Cardiac septum (tissue), 1 donor: ENCODE measurements at regions not wholly inside any gene's neighbourhood (a gene's known extent, or its start where the extent isn't known, plus 50 kb on each side); places are given as distances from the start of the nearest gene placed in this dataset.
"Not testable (repeated sequence)": the region's sequence is repeated elsewhere in the genome, so short reads cannot be mapped to it uniquely, and the experiment has no call there.

Experiments used
- DNase-seq: peaks from one replicate; pipeline ENCODE4 v3.0.0-alpha.2; 2020; ENCODE audit warnings: low spot score
- intact Hi-C: fragments of 100-400 bp; cut with DNase I; formaldehyde crosslinking; loops from one replicate; pipeline ENCODE4 v1.14.0; 2022
- donor health status: DM: no; HTN: no; CAD: no.

DNA sequence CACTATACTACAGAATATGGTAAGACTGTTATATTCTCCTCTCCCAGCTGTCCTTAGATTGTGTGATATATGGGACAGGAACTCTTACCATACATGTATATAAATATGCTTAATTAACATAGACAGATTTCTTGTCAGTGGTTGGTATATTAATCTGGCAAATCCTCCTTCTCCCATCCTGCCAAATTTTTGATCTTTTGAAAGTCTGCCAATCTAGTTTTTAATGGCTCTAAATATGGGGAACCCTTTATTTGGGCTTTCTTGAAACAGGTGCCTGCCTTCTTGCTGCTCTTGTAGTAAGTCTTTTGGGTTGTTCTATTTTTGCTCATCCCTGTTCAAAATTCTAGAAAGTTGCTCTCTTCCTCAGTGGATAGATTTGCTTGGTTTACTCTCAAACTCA, 63.5 kb downstream of the SPATA31D1 start:
- DNase-seq: no peak
- intact Hi-C loops: no loop called here

DNA sequence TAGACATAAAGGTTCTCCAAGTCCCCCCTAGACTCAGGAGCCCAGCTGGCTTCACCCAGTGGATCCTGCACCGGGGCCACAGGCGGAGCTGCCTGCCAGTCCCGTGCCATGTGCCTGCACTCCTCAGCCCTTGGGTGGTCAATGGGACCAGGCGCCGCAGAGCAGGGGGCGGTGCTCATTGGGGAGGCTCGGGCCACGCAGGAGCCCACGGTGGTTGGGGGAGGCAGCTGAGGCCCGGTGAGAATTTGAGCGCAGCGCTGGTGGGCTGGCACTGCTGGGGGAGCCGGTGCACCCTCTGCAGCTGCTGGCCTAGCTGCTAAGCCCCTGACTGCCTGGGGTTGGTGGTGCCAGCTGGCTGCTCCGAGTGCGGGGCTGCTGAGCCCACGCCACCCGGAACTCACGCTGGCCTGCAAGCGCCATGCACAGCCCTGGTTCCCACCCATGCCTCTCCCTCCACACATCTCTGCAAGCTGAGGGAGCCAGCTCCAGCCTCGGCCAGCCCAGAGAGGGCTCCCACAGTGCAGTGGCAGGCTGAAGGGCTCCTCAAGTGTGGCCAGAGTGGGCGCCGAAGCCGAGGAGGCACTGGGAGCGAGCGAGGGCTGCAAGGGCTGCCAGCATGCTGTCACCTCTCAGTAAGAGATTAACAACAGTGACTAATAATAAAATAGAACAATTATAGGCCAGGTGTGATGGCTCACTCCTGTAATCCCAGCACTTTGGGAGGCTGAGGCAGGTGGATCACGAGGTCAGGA, 65.9 kb downstream of the SPATA31D1 start:
- intact Hi-C loops: no loop called here
- DNase-seq: no peak

DNA sequence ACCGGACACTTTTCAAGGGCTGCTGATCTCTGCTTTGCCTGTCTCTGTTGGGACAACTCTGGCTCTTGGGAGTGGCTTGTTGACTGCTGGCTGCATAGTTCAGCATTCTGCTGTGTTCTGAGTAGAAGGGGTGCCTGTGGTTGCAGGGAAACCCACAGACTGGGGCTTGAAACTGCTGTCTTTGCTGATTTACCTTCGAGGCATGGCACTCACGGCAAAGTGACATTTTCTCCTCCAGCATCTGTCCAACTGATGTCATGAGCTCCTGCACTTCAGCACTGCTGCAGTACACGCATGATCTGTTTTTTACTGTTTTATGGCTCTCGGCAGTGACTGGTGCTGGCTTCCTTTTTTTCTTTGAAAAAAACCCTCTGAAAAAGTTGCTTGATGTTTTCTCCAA, 69.2 kb downstream of the SPATA31D1 start:
- no peak for DNase-seq
- intact Hi-C loops: no loop called here

DNA sequence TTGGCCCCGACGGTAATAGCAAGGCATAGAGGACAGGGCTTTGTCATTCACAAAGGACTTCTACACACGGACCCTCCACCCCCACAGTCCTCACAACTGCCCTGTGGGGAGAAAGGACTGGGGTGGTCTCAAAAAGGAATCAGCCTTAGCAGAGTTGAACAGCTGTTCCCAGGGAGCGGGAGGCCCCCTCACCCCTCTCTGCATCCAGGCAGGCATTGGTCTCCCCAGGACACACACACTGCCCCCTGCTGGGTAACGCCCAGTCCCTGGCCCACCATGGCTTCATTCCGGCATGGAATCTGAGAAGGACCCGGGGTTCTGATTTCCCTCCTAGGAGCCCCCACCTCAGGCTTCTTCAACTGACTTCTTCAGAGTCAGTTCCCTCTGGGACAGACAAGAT, 73.2 kb downstream of the SPATA31D1 start:
- DNase-seq, intact Hi-C loops: not testable (repeated sequence)

DNA sequence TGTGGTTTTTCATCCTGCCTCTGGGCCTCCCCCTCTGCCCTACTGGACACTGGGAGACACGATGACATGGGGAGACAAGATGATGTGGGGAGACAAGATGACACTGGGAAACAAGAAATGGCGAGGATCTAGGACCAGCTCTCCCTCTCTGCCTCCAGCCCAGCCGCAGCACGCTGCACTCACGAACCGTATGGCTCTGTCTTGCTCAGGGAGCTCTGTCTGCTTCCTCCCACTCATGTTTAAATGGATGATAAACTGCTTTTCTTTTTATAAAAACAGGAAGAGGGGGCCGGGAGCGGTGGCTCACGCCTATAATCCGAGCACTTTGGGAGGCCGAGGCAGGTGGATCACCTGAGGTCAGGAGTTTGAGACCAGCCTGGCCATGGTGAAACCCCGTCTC, 73.7 kb downstream of the SPATA31D1 start:
- no peak for DNase-seq
- intact Hi-C loops: no loop called here

DNA sequence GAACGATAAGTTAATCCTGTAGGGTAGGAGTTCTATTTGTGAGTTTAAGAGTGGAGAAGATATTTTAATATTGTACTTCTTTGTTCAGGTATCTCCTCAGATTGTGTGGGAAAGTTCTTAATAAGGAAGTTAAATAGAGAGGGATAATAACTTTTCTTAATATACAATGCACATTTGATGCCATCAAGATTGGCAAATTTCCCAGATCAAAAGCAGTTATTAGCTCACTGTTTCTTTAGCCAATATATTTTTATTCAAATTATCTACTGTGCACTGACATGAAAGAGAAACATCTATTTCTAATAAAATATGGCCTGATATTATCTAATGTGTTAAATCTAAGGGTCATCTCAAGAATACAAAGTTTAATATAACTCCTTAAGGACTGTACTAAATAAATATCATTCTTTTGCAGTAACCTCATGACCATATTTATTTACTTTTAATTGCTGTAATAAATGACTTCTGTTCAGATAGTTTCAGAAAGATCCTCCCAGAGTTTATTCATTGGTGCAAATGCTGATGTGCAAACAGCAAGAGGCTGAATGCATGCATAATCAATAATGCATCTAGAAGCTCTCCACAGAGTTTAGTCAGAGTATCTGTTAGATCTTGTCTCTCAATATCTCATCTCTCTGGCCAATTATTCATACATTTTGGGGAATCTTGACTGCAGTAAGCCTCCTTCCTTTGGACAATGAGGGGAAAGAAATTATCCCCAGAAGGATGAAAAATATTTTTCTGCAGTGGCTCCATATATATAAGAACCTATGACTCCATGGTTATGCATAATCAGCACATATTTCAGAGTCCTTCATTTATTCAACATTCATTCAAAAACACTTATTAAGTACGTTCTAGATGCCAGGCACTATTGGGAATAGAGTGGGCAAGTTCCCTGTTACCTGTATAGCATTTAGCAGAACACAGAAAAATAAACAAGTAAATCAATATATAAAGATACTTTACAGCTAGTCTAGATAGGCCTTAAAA, 85.3 kb downstream of the SPATA31D1 start:
- intact Hi-C loops: no loop called here
- DNase-seq: no peak

DNA sequence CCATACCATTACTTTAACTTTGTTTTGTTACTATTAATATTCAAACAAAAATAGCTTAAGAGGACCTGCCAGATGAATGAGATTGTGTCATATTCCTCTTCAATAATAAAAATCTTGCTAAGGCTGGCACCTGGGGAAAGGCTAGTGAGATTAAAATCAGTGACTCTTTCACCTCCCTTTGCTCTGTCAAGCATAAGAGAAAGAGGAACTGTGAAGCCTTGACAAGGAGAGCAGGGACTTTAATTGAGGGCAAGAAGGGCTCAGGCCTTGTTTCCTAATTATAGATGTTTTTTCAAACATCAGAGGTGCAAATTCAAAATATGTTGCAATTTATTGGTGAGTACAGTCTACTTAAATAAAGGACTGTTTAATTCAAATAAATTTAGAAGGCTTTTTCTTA, 91.7 kb downstream of the SPATA31D1 start:
- intact Hi-C loops: no loop called here
- DNase-seq: no peak

DNA sequence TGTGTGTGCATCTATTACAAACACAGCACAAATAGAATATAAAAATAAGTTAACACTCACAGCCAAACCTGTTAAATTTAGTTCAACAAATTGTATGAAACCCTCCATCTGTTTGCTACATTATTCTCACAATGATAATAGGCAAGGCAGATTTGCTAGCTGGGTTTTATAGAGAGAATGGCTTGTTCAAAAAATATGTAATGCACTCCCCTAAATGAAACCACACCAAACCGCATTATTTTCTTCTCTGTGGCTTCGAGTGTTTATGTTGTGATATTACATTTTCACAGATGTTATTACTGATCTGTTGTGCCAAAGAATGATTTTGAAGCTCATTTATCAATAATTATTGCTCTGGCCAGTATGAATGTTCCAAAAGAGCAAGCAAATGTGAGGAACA, 92.9 kb downstream of the SPATA31D1 start:
- DNase-seq: no peak
- intact Hi-C loops: no loop called here

DNA sequence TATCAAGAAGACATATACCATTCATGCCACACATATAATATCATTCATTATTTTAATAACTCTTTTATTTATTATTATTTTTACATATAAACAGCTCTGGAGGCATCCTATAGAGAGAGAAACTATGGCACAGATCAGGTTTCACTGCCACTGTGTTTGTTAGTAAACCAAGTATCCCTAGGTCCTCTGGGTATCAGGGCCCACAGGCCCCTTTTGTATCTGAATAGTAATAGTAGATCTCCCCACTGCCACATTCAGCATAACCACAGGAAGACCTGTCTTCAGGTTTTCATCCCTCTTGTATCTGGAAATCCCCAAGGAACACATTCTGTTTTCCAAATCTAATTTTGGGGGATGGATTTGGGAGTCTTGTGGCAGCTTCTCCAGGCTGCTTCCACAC, 94.0 kb downstream of the SPATA31D1 start:
- intact Hi-C loops: no loop called here
- DNase-seq: no peak

DNA sequence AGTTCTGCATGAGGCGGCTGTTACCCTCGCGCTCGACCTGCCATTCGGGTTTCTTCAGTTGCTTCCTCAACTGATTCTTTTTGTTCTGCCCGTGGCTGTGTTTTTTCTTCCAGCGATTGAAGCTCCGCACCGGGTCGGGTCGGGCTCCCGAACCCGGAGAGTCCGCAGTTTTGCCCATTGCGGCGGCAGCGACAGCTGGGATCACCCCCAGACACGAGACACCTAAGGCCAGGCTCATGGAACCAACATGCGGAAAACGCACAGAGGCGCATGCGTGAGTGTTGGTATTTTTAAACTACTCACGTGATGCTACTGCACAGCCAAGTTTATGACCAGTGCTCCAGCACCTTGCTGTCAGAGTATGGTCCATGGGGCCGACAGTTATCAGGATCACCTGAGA, 100.0 kb downstream of the SPATA31D1 start:
- intact Hi-C loops: no loop called here
- no peak for DNase-seq

DNA sequence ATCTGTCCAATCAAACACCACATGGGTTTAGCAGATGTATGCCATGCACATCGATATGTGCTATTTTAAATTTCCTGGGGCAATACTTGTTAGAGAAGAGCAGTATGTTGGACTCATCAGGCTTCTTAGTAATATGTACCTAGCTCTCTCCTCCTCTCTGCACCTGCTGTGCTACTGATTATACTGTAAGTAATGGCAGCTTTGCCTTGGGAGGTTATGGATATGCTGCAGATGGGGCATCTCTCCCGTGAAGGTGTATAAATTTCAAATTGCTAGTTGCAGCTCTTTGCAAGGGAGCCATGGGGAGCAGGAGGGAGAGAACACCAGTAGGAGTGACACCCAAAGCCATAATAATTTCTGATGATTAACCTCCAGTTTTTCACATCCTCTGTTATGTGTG, 101.5 kb downstream of the SPATA31D1 start:
- intact Hi-C loops: no loop called here
- DNase-seq: no peak

DNA sequence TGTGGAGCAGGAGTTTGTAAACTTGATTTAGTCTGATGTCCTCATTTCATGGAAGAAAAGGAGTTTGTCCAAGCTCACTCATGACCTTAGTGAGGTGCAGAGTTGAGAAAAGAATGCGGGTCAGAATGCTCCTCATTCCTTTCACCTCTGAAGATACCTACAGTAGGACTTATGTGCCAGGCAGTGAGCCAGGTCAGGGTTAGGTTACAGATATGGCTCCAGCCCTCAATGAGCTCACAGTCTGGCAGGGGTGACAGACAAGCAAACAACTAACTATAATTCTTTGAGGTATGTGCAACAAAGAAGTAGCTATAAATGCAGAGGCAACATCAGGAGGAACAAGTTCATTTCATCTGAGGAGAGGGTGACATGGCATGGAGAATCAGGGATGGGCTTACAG, 102.5 kb downstream of the SPATA31D1 start:
- intact Hi-C loops: no loop called here
- DNase-seq: no peak

DNA sequence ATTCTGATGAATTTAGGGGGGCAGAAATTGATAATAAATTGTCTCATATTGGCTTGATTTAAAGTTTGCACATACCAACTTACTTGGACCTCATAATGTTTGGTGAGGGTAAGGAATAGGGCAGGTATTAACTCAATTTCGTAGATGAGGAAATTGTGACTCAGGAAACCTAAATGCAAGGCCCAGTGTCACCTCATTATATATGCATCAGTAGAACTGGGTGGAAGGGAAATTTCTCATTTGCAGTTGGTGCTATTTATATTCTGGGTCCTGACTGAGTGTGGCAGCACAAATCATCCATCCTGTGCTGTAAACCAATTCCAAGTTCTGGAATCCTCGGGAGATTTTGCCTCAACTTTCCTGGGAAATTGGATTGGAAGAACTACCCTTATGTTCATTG, 103.0 kb downstream of the SPATA31D1 start:
- no peak for DNase-seq
- intact Hi-C loops: no loop called here

DNA sequence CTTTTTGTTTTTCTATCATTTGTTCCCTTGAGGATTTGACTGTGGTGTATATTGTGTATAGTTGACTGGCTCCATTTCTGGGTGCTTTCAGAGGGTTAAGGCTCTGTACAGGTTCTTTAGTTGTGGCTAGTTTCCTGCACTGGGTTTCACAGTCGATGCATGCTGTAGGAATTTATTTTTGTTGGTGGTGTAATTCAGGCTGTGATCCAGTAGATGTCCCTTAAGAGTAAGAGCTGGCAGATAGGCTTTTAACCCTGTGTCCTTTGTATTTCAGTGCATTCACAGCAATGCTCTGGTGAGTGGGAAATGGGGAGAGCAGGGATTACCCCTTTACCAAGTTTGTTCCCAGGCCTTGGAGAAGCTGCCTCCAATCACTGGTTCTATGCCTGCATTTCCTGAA, 112.9 kb downstream of the SPATA31D1 start:
- DNase-seq: no peak
- intact Hi-C loops: no loop called here

DNA sequence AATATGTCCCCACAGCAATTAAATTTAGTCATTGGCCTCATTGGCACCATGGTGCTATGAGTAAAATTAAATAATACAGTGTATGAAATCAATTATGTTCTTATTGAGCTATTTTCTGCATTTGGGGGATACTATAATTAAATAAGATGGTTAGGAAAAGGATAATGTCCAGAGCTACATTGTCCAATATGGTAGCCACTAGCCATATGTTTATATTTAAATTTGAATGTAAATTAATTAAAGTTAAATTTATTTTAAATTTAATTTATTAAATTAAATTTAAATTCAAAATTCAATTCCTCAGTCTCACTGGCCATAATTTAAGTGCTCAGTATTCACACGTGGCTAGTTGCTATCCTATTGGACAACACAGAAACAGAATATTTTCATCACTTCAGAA, 115.7 kb downstream of the SPATA31D1 start:
- intact Hi-C loops: no loop called here
- DNase-seq: no peak

DNA sequence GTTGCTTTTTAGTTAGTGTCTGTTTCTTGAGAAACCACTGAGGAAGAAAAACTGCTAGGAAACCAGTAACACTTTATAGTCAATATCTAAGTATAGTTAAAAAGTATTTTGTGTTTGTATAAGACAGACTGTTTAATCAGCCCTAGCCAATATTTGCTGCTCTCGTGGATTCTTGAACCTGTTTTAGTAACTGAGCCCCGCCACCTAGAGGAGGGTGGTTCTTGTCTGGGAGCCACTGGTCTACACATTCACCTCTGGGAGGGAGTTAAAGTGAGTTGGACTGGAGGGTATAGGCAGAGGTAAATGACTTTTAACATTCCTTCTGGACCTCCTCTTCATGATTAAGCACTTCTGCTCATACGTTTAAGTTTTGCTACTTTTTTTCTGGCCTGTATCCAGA, 117.2 kb downstream of the SPATA31D1 start:
- intact Hi-C loops: no loop called here
- DNase-seq: no peak

DNA sequence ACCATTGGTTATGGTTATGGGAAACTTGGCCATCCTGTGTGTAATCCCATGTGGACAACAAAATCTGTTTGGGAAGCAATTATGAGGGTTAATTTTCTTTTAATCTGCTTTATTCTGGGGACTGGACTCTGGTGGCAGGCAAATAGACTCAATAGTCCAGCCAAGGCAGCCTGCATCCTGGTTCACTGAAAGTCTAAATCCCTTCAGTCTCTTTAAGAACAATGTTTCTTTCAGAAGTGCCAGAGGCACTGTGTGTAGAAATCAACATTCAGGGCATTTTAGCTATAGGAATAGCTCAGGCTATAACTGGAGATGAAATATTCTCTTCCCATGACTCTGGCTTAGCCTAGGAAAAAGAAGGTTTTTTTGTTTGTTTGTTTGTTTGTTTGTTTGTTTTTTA, 118.0 kb downstream of the SPATA31D1 start:
- no peak for DNase-seq

DNA sequence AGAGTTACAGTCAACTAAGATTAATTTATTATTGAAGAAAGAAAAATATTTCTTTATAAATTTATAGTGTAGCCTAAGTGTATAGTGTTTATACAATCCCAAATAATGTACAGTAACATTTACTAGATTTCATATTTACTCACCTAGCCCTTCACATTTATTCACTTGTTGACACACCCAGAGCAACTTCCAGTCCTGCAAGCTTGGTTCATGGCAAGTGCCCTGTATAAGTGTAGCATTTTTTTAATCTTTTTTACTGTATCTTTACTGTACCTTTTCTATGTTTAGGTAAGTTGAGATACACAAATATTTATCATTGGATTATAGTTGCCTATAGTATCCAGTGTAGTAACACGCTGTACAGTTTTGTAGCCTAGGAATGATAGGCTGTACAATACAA, 119.9 kb downstream of the SPATA31D1 start:
- intact Hi-C loops: no loop called here
- DNase-seq: no peak

More for the DNA sequence above, 118.0 kb downstream of the SPATA31D1 start:
- intact Hi-C loops: no loop called here

DNA sequence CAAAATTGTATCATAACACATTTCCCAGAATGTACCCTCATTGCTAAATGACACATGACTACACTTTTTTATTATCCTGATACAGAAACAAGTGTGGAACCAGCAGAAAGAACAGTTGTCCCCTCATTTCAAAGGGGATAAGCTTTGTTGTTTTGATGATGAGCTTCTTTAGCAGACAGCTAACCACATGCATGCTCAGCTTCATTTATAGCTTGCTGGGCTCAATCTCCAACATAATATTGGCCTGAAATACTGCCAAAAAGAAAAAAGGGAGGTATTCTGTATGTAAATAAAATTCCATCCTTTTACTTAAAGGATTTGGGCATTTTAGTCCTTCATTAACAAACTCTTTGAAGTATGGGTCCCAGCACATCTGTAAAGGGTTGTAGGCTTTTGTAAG, 120.4 kb downstream of the SPATA31D1 start:
- no peak for DNase-seq
- intact Hi-C loops: no loop called here

DNA sequence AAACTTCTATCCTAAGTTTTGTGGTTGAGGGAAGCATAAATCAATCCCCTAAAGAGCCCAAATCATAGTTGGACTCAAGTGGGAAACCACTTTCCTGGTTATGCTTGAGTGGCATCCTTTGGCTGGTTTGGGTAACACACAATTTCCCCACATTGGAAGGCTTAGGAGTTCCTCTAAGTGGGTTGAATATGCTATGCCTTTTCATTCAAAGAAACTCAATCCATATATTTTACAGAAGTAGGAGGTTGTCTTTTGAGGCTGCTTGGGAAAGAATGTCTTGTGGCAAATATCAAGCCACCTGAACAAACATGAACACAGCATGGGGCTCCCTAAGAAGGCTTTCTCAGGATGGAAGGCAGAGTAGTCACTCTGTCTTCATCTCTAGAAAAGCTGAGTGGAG, 121.1 kb downstream of the SPATA31D1 start:
- no peak for DNase-seq
- intact Hi-C loops: no loop called here

DNA sequence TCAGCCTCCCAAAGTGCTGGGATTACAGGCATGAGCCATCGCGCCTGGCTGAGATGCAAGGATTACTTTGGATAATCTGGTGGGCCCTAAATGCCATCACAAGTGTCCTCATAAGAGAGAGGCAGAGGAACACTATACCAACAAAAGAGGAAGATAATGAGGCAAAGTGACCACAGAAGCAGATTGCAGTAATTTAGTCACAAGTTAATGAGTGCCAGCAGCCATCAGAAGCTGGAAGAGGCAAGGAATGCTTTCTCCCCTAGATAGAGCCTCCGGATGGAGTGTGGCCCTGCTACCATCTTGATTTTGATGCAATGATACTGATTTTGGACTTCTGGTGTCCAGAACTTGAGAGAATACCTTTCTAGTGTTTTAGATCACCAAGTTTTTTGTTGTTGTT, 122.3 kb downstream of the SPATA31D1 start:
- DNase-seq: no peak
- intact Hi-C loops: no loop called here
